ENCODE measurements at regions not wholly inside any gene's neighbourhood (a gene's known extent, or its start where the extent isn't known, plus 50 kb on each side); places are given as distances from the start of the nearest gene placed in this dataset.

DNA sequence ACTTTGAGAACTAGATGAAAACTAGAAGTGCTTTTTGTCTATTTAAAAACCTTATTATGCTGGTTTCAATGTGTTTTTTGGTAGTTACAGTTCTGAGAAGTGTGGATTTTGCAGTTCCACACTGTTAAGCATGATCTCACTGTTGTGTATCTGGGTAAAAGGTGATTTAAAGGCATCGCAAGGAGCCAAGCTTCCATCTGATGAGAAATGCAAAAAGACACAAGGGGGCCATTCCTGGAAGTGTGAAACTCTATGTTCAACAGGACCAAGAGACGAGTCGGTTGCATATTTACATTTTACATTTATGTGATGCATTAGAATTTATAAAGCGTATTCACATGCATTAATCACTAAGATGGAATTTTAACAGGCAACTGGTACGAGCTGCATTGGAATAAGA, 490.8 kb downstream of the NPIPA7 start (continued):
- TF ChIP-seq CTCF (IDR thresholded peaks at IDR 0.05; ENCODE audit: control extremely low read depth in 1 of 3, insufficient read depth in 1 of 3, low read depth in 1 of 3, low read length in 3 of 3): no peak
- no peak for TF ChIP-seq CBX8 (IDR thresholded peaks at IDR 0.05; ENCODE audit: borderline replicate concordance, low read depth, low read length)
- no peak for TF ChIP-seq SP2 (IDR thresholded peaks at IDR 0.05; ENCODE audit: low read length)
- no peak for TF ChIP-seq KDM4A (IDR thresholded peaks at IDR 0.05; ENCODE audit: low read depth, low read length, severe bottlenecking)
- TF ChIP-seq PHF8 (conservative IDR thresholded peaks at IDR 0.05; ENCODE audit: low read depth, low read length): no peak
- TF ChIP-seq, protein P1, sequence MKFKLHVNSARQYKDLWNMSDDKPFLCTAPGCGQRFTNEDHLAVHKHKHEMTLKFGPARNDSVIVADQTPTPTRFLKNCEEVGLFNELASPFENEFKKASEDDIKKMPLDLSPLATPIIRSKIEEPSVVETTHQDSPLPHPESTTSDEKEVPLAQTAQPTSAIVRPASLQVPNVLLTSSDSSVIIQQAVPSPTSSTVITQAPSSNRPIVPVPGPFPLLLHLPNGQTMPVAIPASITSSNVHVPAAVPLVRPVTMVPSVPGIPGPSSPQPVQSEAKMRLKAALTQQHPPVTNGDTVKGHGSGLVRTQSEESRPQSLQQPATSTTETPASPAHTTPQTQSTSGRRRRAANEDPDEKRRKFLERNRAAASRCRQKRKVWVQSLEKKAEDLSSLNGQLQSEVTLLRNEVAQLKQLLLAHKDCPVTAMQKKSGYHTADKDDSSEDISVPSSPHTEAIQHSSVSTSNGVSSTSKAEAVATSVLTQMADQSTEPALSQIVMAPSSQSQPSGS (IDR thresholded peaks at IDR 0.05; ENCODE audit: low read length): no peak
- no peak for TF ChIP-seq CHD2 (IDR thresholded peaks at IDR 0.05; ENCODE audit: low read length)
- TF ChIP-seq, protein P2, sequence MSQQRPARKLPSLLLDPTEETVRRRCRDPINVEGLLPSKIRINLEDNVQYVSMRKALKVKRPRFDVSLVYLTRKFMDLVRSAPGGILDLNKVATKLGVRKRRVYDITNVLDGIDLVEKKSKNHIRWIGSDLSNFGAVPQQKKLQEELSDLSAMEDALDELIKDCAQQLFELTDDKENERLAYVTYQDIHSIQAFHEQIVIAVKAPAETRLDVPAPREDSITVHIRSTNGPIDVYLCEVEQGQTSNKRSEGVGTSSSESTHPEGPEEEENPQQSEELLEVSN (IDR thresholded peaks at IDR 0.05): no peak

All from H1 (cell line).